ENCODE measurements at regions not wholly inside any gene's neighbourhood (a gene's known extent, or its start where the extent isn't known, plus 50 kb on each side); places are given as distances from the start of the nearest gene placed in this dataset.

DNA sequence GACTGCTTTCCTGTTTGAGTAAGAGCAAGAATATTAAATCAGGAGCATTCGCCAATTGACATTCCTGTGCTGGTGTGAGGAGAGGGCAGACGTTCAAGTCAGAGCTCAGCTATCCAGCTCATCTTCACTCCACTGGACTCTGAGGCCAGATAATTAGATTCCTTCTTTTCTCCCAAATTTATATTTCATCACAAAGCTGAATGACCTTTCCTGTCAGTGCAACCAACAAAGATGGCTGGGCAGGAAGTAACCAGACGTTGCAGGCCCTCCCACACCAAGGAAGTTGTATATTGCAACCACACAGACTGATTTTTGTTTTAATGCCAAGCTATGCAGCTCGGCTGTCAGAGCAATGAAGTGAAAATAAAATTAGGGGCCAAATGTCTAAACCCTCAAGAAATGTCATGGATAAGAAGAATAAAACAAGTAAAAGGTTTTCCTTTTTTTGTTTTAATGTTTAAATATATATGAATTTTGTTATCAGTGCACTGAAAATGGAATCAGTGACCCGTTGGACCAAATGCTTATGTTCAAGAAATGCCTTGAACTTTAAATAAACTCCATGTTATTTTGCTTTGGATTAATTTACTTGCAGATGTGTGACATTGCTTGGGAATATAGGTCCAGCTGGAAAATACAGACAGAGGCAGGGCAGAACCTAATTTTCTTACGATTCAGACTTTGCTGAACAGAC, 578.9 kb upstream of the FAT1 start:
- TF ChIP-seq, protein P1, sequence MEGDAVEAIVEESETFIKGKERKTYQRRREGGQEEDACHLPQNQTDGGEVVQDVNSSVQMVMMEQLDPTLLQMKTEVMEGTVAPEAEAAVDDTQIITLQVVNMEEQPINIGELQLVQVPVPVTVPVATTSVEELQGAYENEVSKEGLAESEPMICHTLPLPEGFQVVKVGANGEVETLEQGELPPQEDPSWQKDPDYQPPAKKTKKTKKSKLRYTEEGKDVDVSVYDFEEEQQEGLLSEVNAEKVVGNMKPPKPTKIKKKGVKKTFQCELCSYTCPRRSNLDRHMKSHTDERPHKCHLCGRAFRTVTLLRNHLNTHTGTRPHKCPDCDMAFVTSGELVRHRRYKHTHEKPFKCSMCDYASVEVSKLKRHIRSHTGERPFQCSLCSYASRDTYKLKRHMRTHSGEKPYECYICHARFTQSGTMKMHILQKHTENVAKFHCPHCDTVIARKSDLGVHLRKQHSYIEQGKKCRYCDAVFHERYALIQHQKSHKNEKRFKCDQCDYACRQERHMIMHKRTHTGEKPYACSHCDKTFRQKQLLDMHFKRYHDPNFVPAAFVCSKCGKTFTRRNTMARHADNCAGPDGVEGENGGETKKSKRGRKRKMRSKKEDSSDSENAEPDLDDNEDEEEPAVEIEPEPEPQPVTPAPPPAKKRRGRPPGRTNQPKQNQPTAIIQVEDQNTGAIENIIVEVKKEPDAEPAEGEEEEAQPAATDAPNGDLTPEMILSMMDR (conservative IDR thresholded peaks at IDR 0.05; ENCODE audit: low read depth, low read length): no peak
- no peak overlapping the region for H3K4me3 ChIP-seq (ENCODE audit: low read depth, low read length)
- DNase-seq (ENCODE audit: low read depth): no peak

DNA sequence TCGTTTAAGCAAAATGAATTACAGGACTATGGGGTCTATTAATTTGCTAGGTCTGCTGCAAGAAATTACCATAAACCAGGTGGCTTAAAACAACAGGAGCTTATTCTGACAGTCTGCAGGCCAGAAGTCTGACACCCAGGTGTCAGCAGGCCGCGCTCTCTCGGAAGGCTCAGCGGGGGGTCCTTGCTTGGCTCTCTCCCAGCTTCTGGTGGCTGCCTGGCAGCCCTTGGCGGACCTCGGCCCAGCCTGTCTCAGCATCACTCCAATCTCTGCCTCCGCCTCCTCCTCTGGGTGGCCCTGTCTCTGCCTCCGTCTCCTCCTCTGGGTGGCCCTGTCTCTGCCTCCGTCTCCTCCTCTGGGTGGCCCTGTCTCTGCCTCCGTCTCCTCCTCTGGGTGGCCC, 580.5 kb upstream of the FAT1 start:
- H3K4me3 ChIP-seq (ENCODE audit: low read depth, low read length): no peak overlapping the region
- TF ChIP-seq, protein P1 (conservative IDR thresholded peaks at IDR 0.05; ENCODE audit: low read depth, low read length): no peak
- DNase-seq (ENCODE audit: low read depth): no peak

DNA sequence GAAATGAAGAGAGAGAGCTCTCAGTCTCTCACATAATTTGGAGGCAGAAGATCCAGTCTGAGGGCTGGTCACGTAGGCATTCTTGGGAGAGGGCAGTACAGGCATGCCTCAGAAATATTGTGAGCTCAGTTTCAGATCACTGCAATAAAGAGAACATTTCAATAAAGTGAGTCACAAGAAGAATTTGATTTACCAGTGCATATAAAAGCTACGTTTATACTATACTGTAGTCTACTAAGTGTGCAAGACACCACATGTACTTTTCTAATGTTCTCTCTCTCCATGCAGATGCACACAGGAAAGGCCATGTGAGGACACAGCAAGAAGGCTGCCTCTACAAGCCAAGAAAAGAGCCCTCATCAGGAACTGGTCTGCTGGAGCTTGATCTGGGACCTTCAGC, 583.5 kb upstream of the FAT1 start:
- H3K4me3 ChIP-seq (ENCODE audit: low read depth, low read length): no peak overlapping the region
- TF ChIP-seq, protein P1 (conservative IDR thresholded peaks at IDR 0.05; ENCODE audit: low read depth, low read length): no peak
- DNase-seq (ENCODE audit: low read depth): no peak

DNA sequence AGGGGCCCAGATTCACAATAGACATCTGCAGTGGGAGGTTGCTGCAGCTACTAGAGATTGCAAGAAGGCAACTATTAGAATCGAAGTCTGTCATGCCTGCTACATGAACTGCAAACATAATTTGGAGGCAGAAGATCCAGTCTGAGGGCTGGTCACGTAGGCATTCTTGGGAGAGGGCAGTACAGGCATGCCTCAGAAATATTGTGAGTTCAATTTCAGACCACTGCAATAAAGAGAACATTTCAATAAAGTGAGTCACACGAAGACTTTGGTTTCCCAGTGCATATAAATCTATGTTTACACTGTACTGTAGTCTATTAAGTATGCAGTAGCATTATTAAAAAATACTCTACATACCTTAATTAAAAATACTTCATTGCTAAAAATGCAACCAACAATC, 585.8 kb upstream of the FAT1 start:
- DNase-seq (ENCODE audit: low read depth): no peak

DNA sequence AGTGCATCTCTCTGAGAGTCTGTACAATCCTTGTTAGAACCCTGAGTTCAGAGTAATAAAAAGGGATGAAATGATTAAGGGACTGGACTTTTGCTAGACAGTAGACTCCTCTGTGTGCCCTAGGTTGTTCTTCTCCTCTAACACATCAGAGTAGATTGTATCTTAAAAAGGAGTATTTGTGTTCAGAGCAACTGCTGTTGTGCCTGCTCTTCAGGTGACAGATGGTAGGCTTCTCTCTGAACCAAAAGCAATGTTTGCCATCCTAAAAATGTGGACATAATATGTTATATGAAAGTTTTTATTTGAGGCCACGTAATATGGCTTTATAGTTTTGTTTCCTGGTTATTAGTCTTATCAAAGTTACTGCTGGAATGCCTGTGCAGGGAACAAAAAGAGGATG, 588.6 kb upstream of the FAT1 start:
- TF ChIP-seq, protein P1 (conservative IDR thresholded peaks at IDR 0.05; ENCODE audit: low read depth, low read length): no peak
- DNase-seq (ENCODE audit: low read depth): no peak
- H3K4me3 ChIP-seq (ENCODE audit: low read depth, low read length): no peak overlapping the region

More for the DNA sequence above, 585.8 kb upstream of the FAT1 start:
- TF ChIP-seq, protein P1 (conservative IDR thresholded peaks at IDR 0.05; ENCODE audit: low read depth, low read length): no peak
- no peak overlapping the region for H3K4me3 ChIP-seq (ENCODE audit: low read depth, low read length)

DNA sequence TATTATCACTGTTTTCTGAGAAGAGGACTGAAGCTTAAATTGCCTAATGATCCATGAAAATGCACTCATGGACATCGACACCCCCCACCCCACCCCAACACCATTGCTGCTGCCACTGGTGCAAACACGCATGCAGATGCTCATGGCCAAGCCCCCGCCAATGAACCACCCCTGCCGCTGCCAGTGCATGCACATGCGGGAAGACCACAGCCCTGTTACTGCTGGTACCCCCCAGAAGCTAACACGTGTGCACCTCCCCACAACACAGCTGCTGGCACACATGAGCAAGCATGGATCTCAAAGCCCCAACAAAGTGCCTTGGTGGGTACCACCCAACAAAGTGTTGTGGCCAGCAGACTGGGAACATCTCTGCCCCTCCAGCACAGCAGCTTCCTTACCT, 594.1 kb upstream of the FAT1 start:
- TF ChIP-seq, protein P1 (conservative IDR thresholded peaks at IDR 0.05; ENCODE audit: low read depth, low read length): no peak
- no peak overlapping the region for H3K4me3 ChIP-seq (ENCODE audit: low read depth, low read length)
- DNase-seq (ENCODE audit: low read depth): no peak

DNA sequence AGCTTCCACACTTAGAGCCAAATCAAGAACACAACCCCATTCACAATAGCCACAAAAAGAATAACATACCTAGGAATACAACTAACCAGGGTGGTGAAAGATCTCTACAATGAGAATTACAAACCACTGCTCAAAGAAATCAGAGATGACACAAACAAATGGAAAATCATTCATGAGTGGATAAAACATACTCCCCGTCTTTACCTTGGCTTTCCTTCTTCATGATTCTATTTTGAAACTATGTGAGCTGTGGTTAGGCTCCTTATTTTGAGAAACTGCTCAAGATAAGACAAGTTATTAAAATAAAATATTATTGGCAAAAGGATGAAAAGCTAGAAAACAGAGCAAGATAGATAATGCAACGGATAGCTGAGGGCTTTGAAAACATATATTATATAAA, 598.1 kb upstream of the FAT1 start:
- TF ChIP-seq, protein P1 (conservative IDR thresholded peaks at IDR 0.05; ENCODE audit: low read depth, low read length): no peak
- H3K4me3 ChIP-seq (ENCODE audit: low read depth, low read length): no peak overlapping the region
- no peak for DNase-seq (ENCODE audit: low read depth)
